ENCODE measurements at regions not wholly inside any gene's neighbourhood (a gene's known extent, or its start where the extent isn't known, plus 50 kb on each side); places are given as distances from the start of the nearest gene placed in this dataset.

DNA sequence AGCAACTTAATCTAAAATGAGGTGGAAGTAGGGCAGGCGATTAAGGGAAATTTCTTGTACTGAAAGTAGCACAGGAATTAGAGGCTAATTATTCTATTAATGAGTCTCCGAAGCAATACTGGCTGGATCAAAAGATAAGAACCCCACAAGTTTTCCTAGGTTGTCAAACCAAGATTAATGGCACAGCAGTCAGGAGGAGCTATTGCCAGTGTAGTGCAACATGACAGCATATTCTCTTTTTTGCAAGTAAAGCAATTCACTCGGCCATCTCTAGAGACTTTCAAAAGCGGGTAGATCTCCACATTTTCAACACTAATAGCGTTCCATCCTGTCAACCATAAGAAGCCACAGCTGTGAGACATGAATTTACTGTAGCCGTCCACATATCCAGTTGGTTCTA lies 81.2 kb downstream of the CYB561 start:
- TF ChIP-seq, protein P1, sequence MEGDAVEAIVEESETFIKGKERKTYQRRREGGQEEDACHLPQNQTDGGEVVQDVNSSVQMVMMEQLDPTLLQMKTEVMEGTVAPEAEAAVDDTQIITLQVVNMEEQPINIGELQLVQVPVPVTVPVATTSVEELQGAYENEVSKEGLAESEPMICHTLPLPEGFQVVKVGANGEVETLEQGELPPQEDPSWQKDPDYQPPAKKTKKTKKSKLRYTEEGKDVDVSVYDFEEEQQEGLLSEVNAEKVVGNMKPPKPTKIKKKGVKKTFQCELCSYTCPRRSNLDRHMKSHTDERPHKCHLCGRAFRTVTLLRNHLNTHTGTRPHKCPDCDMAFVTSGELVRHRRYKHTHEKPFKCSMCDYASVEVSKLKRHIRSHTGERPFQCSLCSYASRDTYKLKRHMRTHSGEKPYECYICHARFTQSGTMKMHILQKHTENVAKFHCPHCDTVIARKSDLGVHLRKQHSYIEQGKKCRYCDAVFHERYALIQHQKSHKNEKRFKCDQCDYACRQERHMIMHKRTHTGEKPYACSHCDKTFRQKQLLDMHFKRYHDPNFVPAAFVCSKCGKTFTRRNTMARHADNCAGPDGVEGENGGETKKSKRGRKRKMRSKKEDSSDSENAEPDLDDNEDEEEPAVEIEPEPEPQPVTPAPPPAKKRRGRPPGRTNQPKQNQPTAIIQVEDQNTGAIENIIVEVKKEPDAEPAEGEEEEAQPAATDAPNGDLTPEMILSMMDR (IDR thresholded peaks at IDR 0.05) = no peak
- no peak for TF ChIP-seq EP300 (IDR thresholded peaks at IDR 0.05)

Data from ovary (tissue), 3 donors.